Activated T-helper 1 cell treated with anti-CD3 and anti-CD28 coated beads, Interleukin-12 subunit alpha, Interleukin-12 subunit beta, Interleukin-2, Interleukin-4 antibody, amounts not matched to agents 30 ng/mL and 10 ng/mL and 1 ng/mL, durations not matched to agents 14 hours and 24 hours and 36 hours (primary cell): ENCODE measurements at regions not wholly inside any gene's neighbourhood (a gene's known extent, or its start where the extent isn't known, plus 50 kb on each side); places are given as distances from the start of the nearest gene placed in this dataset.
"Not testable (repeated sequence)": the region's sequence is repeated elsewhere in the genome, so short reads cannot be mapped to it uniquely, and the experiment has no call there.

ENCODE experiments used
- DNase-seq: peaks from one replicate; pipeline ENCODE4 v3.0.0; 2021; ENCODE audit warnings: low spot score
- H3K27ac Mint-ChIP-seq: one replicate; pipeline ENCODE4 v1.8.0; 2021; ENCODE audit warnings: mild to moderate bottlenecking, mixed read lengths
- H3K27me3 Mint-ChIP-seq: one replicate; pipeline ENCODE4 v1.8.0; 2022; ENCODE audit warnings: mild to moderate bottlenecking, moderate library complexity, mixed read lengths; ENCODE audit not compliant: insufficient read depth
- H3K36me3 Mint-ChIP-seq: one replicate; pipeline ENCODE4 v1.8.0; 2021; ENCODE audit warnings: low read depth, mixed read lengths
- H3K4me1 Mint-ChIP-seq: one replicate; pipeline ENCODE4 v1.8.0; 2021; ENCODE audit warnings: low read depth, mixed read lengths
- H3K4me3 Mint-ChIP-seq: one replicate; pipeline ENCODE4 v1.8.0; 2021; ENCODE audit warnings: mild to moderate bottlenecking, moderate library complexity, mixed read lengths
- H3K9me3 Mint-ChIP-seq: one replicate; pipeline ENCODE4 v1.8.0; 2021; ENCODE audit warnings: mixed read lengths
- intact Hi-C: fragments of 100-400 bp; cut with micrococcal nuclease; formaldehyde crosslinking; loops from one replicate; pipeline ENCODE4 v1.15.1; 2024

GRCh38 chr13:30832845-30833332 lies 73.2 kb upstream of the MEDAG start:
- intact Hi-C loops = no loop called here
- H3K36me3 Mint-ChIP-seq = no peaks in the 10 kb centered on the region
- no peak overlapping the region for H3K4me3 Mint-ChIP-seq

GRCh38 chr13:30835442-30835841 lies 70.6 kb upstream of the MEDAG start:
- DNase-seq = no peak
- H3K36me3 Mint-ChIP-seq = no peaks in the 10 kb centered on the region
- peaks cover 2% of the 10 kb centered on the region for H3K27me3 Mint-ChIP-seq
- no peak overlapping the region for H3K4me3 Mint-ChIP-seq
- intact Hi-C loops = no loop called here
- H3K9me3 Mint-ChIP-seq = no peaks in the 10 kb centered on the region
- peaks cover 14% of the 10 kb centered on the region for H3K4me1 Mint-ChIP-seq
- no peak overlapping the region for H3K27ac Mint-ChIP-seq

More at GRCh38 chr13:30832845-30833332, 73.2 kb upstream of the MEDAG start:
- Mint-ChIP-seq H3K9me3 (no peaks in the 10 kb centered on the region), H3K27ac (no peak overlapping the region), H3K4me1 (peaks cover 15% of the 10 kb centered on the region), H3K27me3 (peaks cover 2% of the 10 kb centered on the region)
- DNase-seq = no peak

- H3K27me3 Mint-ChIP-seq = peaks cover 2% of the 10 kb centered on the region
- no peak for DNase-seq
- intact Hi-C loops = no loop called here
- H3K27ac Mint-ChIP-seq = no peak overlapping the region
- no peak overlapping the region for H3K4me3 Mint-ChIP-seq
- no peaks in the 10 kb centered on the region for H3K36me3 Mint-ChIP-seq
- H3K9me3 Mint-ChIP-seq = no peaks in the 10 kb centered on the region
- no peaks in the 10 kb centered on the region for H3K4me1 Mint-ChIP-seq
Observed at GRCh38 chr13:30837227-30838159, 68.6 kb upstream of the MEDAG start.

GRCh38 chr13:30839636-30840035 lies 66.4 kb upstream of the MEDAG start:
- DNase-seq, H3K36me3 Mint-ChIP-seq, H3K4me3 Mint-ChIP-seq, intact Hi-C loops, H3K9me3 Mint-ChIP-seq, H3K27me3 Mint-ChIP-seq, H3K27ac Mint-ChIP-seq, H3K4me1 Mint-ChIP-seq: not testable (repeated sequence)

GRCh38 chr13:30840515-30840914 lies 65.6 kb upstream of the MEDAG start:
- Mint-ChIP-seq H3K4me1 (no peaks in the 10 kb centered on the region), H3K9me3 (no peaks in the 10 kb centered on the region), H3K36me3 (no peaks in the 10 kb centered on the region), H3K27ac (no peak overlapping the region), H3K4me3 (no peak overlapping the region), H3K27me3 (peaks cover 3% of the 10 kb centered on the region)
- intact Hi-C loops = no loop called here
- DNase-seq = no peak

- intact Hi-C loops = no loop called here
- Mint-ChIP-seq H3K4me1 (peaks cover under 1% of the 10 kb centered on the region), H3K27me3 (peaks cover 5% of the 10 kb centered on the region), H3K27ac (no peak overlapping the region), H3K4me3 (no peak overlapping the region), H3K9me3 (no peaks in the 10 kb centered on the region), H3K36me3 (no peaks in the 10 kb centered on the region)
- no peak for DNase-seq
Observed at GRCh38 chr13:30841154-30841553, 64.9 kb upstream of the MEDAG start.

- H3K27ac Mint-ChIP-seq = no peak overlapping the region
- H3K4me1 Mint-ChIP-seq = peaks cover 15% of the 10 kb centered on the region
- H3K9me3 Mint-ChIP-seq = no peaks in the 10 kb centered on the region
- H3K36me3 Mint-ChIP-seq = no peaks in the 10 kb centered on the region
- intact Hi-C loops = no loop called here
- no peak for DNase-seq
- H3K4me3 Mint-ChIP-seq = no peak overlapping the region
- peaks cover 6% of the 10 kb centered on the region for H3K27me3 Mint-ChIP-seq
Observed at GRCh38 chr13:30843548-30843947, 62.5 kb upstream of the MEDAG start.

- peaks cover 9% of the 10 kb centered on the region for H3K27me3 Mint-ChIP-seq
- DNase-seq = no peak
- intact Hi-C loops = no loop called here
- no peaks in the 10 kb centered on the region for H3K9me3 Mint-ChIP-seq
- H3K4me3 Mint-ChIP-seq = no peak overlapping the region
- H3K4me1 Mint-ChIP-seq = peaks cover 15% of the 10 kb centered on the region
- H3K27ac Mint-ChIP-seq = no peak overlapping the region
- no peaks in the 10 kb centered on the region for H3K36me3 Mint-ChIP-seq
Observed at GRCh38 chr13:30844548-30845296, 61.3 kb upstream of the MEDAG start.

- no peak for DNase-seq
- peaks cover 9% of the 10 kb centered on the region for H3K27me3 Mint-ChIP-seq
- H3K4me1 Mint-ChIP-seq = peaks cover 15% of the 10 kb centered on the region
- no peaks in the 10 kb centered on the region for H3K36me3 Mint-ChIP-seq
- intact Hi-C loops = no loop called here
- H3K4me3 Mint-ChIP-seq = no peak overlapping the region
- peak overlapping the region; percentile 10 for H3K27ac Mint-ChIP-seq
- H3K9me3 Mint-ChIP-seq = no peaks in the 10 kb centered on the region
Observed at GRCh38 chr13:30845297-30846214, 60.5 kb upstream of the MEDAG start.

GRCh38 chr13:30846311-30846710 lies 59.8 kb upstream of the MEDAG start:
- H3K27me3 Mint-ChIP-seq = peaks cover 9% of the 10 kb centered on the region
- H3K27ac Mint-ChIP-seq = no peak overlapping the region
- no peak for DNase-seq
- H3K36me3 Mint-ChIP-seq = no peaks in the 10 kb centered on the region
- H3K9me3 Mint-ChIP-seq = no peaks in the 10 kb centered on the region
- intact Hi-C loops = no loop called here
- no peak overlapping the region for H3K4me3 Mint-ChIP-seq
- peaks cover 15% of the 10 kb centered on the region for H3K4me1 Mint-ChIP-seq

GRCh38 chr13:30846866-30847265 lies 59.2 kb upstream of the MEDAG start:
- H3K36me3 Mint-ChIP-seq = no peaks in the 10 kb centered on the region
- no peak overlapping the region for H3K27ac Mint-ChIP-seq
- no peak overlapping the region for H3K4me3 Mint-ChIP-seq
- intact Hi-C loops = no loop called here
- peaks cover 15% of the 10 kb centered on the region for H3K4me1 Mint-ChIP-seq
- no peaks in the 10 kb centered on the region for H3K9me3 Mint-ChIP-seq
- no peak for DNase-seq
- peaks cover 9% of the 10 kb centered on the region for H3K27me3 Mint-ChIP-seq

- no peaks in the 10 kb centered on the region for H3K36me3 Mint-ChIP-seq
- intact Hi-C loops = no loop called here
- no peak overlapping the region for H3K27ac Mint-ChIP-seq
- no peak for DNase-seq
- H3K9me3 Mint-ChIP-seq = no peaks in the 10 kb centered on the region
- H3K4me1 Mint-ChIP-seq = peaks cover 15% of the 10 kb centered on the region
- peaks cover 12% of the 10 kb centered on the region for H3K27me3 Mint-ChIP-seq
- H3K4me3 Mint-ChIP-seq = no peak overlapping the region
Observed at GRCh38 chr13:30847650-30848307, 58.3 kb upstream of the MEDAG start.
